HG03575 (cell line): ENCODE measurements at regions not wholly inside any gene's neighbourhood (a gene's known extent, or its start where the extent isn't known, plus 50 kb on each side); places are given as distances from the start of the nearest gene placed in this dataset.
"Not testable (repeated sequence)": the region's sequence is repeated elsewhere in the genome, so short reads cannot be mapped to it uniquely, and the experiment has no call there.

Experiments used
- ATAC-seq: cut with Tn5 transposase; IDR thresholded peaks from one replicate; pipeline ENCODE4 v1.9.1; 2021; ENCODE audit not compliant: unreplicated experiment, insufficient number of reproducible peaks, low FRiP score; ENCODE audit errors: extremely low read depth

GRCh38 chr1:121087221-121087620, 96.9 kb downstream of the FAM72B start:
- not testable (repeated sequence) for ATAC-seq

- ATAC-seq: not testable (repeated sequence)
These were observed 95.6 kb downstream of the FAM72B start for GRCh38 chr1:121088568-121088967.

GRCh38 chr1:121092329-121092968, 91.7 kb downstream of the FAM72B start:
- ATAC-seq: not testable (repeated sequence)

- not testable (repeated sequence) for ATAC-seq
These were observed 89.1 kb downstream of the FAM72B start for GRCh38 chr1:121095014-121095413.

GRCh38 chr1:121097127-121097866, 86.8 kb downstream of the FAM72B start:
- not testable (repeated sequence) for ATAC-seq

GRCh38 chr1:121097867-121098215, 86.3 kb downstream of the FAM72B start:
- not testable (repeated sequence) for ATAC-seq

- not testable (repeated sequence) for ATAC-seq
These were observed 75.1 kb downstream of the FAM72B start for GRCh38 chr1:121109025-121109424.

- not testable (repeated sequence) for ATAC-seq
These were observed 67.4 kb downstream of the FAM72B start for GRCh38 chr1:121116522-121117297.

GRCh38 chr1:121117298-121117611, 66.9 kb downstream of the FAM72B start:
- not testable (repeated sequence) for ATAC-seq

- not testable (repeated sequence) for ATAC-seq
These were observed 66.3 kb downstream of the FAM72B start for GRCh38 chr1:121117622-121118479.
